ENCODE measurements at regions not wholly inside any gene's neighbourhood (a gene's known extent, or its start where the extent isn't known, plus 50 kb on each side); places are given as distances from the start of the nearest gene placed in this dataset.

GRCh38 chr1:18537386-18538306, 56.9 kb downstream of the KLHDC7A start:
- TF ChIP-seq CTCF (IDR thresholded peaks at IDR 0.05; ENCODE audit: borderline replicate concordance, extremely low read depth, insufficient read depth) = no peak
- Histone ChIP-seq H3K9me3 (ENCODE audit: control insufficient read depth in 2 of 3, insufficient read depth in 1 of 3, low read length in 3 of 3) (no peaks in the 10 kb centered on the region), H3K27me3 (ENCODE audit: control insufficient read depth, insufficient read depth, low read length) (no peaks in the 10 kb centered on the region), H3K27ac (ENCODE audit: low read depth in 2 of 2, low read length in 2 of 2) (no peak overlapping the region), H3K9ac (ENCODE audit: low read length in 3 of 3) (no peak overlapping the region), H3K4me3 (ENCODE audit: low read length in 3 of 3) (no peak overlapping the region), H3K36me3 (ENCODE audit: control insufficient read depth in 2 of 3, insufficient read depth in 3 of 3, low read length in 3 of 3) (no peaks in the 10 kb centered on the region), H3K4me1 (ENCODE audit: control insufficient read depth in 2 of 3, insufficient read depth in 2 of 3, low read depth in 1 of 3, low read length in 3 of 3) (peaks cover 0 to 2% (median 0%) of the 10 kb centered on the region in 3 donors)
- intact Hi-C loops (cut with DNase I) = no loop called here
- DNase-seq (peak in 1 of 5 donors; percentile 6), FAIRE-seq (no peak)

DNA sequence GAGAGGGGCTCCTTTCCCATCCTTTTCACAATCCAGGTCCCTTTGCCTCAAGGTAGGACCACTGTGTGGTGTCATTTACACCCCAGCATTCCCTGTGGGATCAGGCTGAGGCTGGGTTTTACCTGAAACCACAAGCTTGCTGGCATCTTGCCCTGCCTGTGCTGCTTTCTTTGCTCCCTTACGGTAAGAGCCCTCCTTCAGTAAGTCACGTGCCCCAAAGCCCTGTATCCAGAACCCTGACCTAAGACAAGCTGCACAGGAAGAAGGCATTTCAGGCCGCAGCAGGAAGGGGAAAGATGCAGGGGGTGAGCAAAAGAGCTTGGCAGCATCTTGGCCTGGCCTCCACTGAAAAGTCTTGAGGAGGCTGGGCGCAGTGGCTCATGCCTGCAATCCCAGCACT, 58.4 kb downstream of the KLHDC7A start:
- Histone ChIP-seq H3K4me1 (ENCODE audit: control insufficient read depth in 2 of 3, insufficient read depth in 2 of 3, low read depth in 1 of 3, low read length in 3 of 3) (peaks cover 0 to 2% (median 0%) of the 10 kb centered on the region in 3 donors), H3K27ac (ENCODE audit: low read depth in 2 of 2, low read length in 2 of 2) (no peak overlapping the region), H3K9ac (ENCODE audit: low read length in 3 of 3) (no peak overlapping the region), H3K4me3 (ENCODE audit: low read length in 3 of 3) (no peak overlapping the region), H3K27me3 (ENCODE audit: control insufficient read depth, insufficient read depth, low read length) (peaks cover 4% of the 10 kb centered on the region), H3K36me3 (ENCODE audit: control insufficient read depth in 2 of 3, insufficient read depth in 3 of 3, low read length in 3 of 3) (no peaks in the 10 kb centered on the region), H3K9me3 (ENCODE audit: control insufficient read depth in 2 of 3, insufficient read depth in 1 of 3, low read length in 3 of 3) (no peaks in the 10 kb centered on the region)
- intact Hi-C loops (cut with DNase I) = no loop called here
- peak in 3 of 5 donors; percentile 6 to 87 (median 13) for DNase-seq
- no peak for FAIRE-seq
- TF ChIP-seq CTCF (IDR thresholded peaks at IDR 0.05; ENCODE audit: borderline replicate concordance, extremely low read depth, insufficient read depth) = no peak

GRCh38 chr1:18540136-18540765, 59.5 kb downstream of the KLHDC7A start:
- Histone ChIP-seq H3K27ac (ENCODE audit: low read depth in 2 of 2, low read length in 2 of 2) (no peak overlapping the region), H3K4me3 (ENCODE audit: low read length in 3 of 3) (no peak overlapping the region), H3K9me3 (ENCODE audit: control insufficient read depth in 2 of 3, insufficient read depth in 1 of 3, low read length in 3 of 3) (no peaks in the 10 kb centered on the region), H3K9ac (ENCODE audit: low read length in 3 of 3) (no peak overlapping the region), H3K36me3 (ENCODE audit: control insufficient read depth in 2 of 3, insufficient read depth in 3 of 3, low read length in 3 of 3) (no peaks in the 10 kb centered on the region), H3K27me3 (ENCODE audit: control insufficient read depth, insufficient read depth, low read length) (peaks cover 4% of the 10 kb centered on the region), H3K4me1 (ENCODE audit: control insufficient read depth in 2 of 3, insufficient read depth in 2 of 3, low read depth in 1 of 3, low read length in 3 of 3) (peaks cover 0 to 2% (median 0%) of the 10 kb centered on the region in 3 donors)
- DNase-seq = peak in 2 of 5 donors; percentile 7 to 20
- no peak for TF ChIP-seq CTCF (IDR thresholded peaks at IDR 0.05; ENCODE audit: borderline replicate concordance, extremely low read depth, insufficient read depth)
- intact Hi-C loops (cut with DNase I) = no loop called here
- no peak for FAIRE-seq

Data from kidney (tissue), 13 donors.